Astrocyte of the spinal cord (primary cell): ENCODE measurements at regions not wholly inside any gene's neighbourhood (a gene's known extent, or its start where the extent isn't known, plus 50 kb on each side); places are given as distances from the start of the nearest gene placed in this dataset.

Experiments used
- DNase-seq: peaks from one replicate; pipeline ENCODE4 v3.0.0; 2011; ENCODE audit warnings: low read depth, low spot score
- H3K4me3 ChIP-seq: 2 replicates; pipeline ENCODE4 v1.5.1; 2011; ENCODE audit warnings: low read depth, mild to moderate bottlenecking, low read length, moderate library complexity
- CTCF ChIP-seq: IDR thresholded peaks from 2 replicates; pipeline ENCODE4 v1.5.1; 2012; ENCODE audit warnings: low read depth, mild to moderate bottlenecking, low read length, inconsistent platforms
- in situ Hi-C: cut with HindIII; loops from 2 replicates; pipeline ENCODE4 v1.10.0; 2017; ENCODE audit warnings: low sequenced_read_pairs

DNA sequence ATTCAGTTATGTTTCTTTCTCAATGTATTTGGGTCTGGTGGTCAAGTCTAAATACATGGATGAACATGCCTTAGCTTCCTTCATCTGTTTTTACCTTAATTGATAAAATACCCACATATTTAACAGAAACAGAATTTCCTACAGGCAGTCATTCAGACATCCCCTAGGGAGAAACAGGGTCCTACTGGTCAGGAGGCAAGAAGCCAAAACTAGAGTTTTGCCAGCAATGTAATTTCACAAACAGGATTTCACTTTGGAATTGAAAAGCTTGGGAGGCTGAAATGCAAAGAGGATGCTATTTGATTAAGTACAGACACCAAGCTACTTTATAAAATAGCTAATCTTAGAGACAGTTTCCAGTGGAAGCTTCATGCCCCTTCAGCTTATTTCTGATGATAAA is 224.2 kb downstream of the SIPA1L2 start:
- in situ Hi-C loops = no loop called here
- H3K4me3 ChIP-seq = no peak overlapping the region
- no peak for TF ChIP-seq CTCF
- DNase-seq = no peak

GRCh38 chr1:232404981-232405731 is 224.8 kb downstream of the SIPA1L2 start:
- no peak for TF ChIP-seq CTCF
- no peak for DNase-seq
- H3K4me3 ChIP-seq = no peak overlapping the region
- in situ Hi-C loops = no loop called here

DNA sequence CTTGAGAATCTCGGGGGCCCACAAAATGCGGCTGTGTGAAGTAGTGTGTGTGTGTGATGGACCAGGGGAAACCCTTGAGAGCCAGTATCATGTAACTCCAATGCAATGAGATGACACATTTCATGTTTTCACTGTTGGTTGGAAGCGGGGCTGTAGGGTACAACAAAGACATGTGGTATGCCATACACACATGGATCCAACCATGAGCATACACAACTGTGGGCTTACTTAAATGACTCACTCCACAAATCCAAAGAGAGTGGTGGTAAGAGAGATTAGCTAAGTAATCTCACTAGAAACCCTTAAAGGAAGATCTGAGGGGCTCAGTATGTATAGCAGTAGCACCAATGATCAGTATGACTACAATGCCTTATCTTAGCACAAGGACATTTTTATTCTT is 225.7 kb downstream of the SIPA1L2 start:
- no peak overlapping the region for H3K4me3 ChIP-seq
- DNase-seq = no peak
- in situ Hi-C loops = no loop called here
- TF ChIP-seq CTCF = no peak

GRCh38 chr1:232403017-232403714 is 226.8 kb downstream of the SIPA1L2 start:
- DNase-seq = no peak
- TF ChIP-seq CTCF = no peak
- in situ Hi-C loops = no loop called here
- H3K4me3 ChIP-seq = no peak overlapping the region

- no peak overlapping the region for H3K4me3 ChIP-seq
- no peak for DNase-seq
- in situ Hi-C loops = no loop called here
- no peak for TF ChIP-seq CTCF
Measured at GRCh38 chr1:232398823-232399222, 231.1 kb downstream of the SIPA1L2 start.

DNA sequence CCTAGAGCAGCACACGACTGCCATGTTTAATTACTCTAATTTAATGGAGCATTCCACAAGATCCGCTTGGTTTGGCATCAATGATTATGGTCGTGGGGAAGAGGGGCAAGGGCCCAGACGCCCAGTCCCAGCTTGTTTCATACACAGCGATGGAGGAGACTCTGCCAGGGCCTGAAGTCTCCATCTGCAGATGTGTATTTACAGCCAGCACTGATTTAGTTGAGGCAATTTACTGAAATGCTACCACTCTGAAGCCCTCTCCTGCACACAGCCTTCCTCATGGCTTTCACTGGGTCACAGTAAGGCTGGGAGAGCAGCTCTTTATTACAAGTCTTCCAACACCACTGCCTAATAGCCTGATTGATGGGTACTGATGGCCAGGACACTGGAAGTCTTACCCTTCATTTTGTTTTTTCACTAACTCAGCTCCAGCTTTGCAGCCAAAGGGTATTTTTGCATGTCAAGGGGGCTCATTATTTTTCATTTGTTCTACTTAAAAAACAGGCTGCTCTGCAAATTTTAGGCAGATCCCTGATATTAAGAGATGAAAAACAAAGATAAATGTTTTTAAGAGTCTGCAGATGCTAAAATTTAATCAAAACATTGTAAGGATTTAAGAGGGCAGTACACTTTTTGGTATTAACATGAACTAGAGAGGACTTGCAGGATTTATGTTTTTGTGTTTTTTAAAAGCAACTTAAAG is 236.3 kb downstream of the SIPA1L2 start:
- H3K4me3 ChIP-seq = no peak overlapping the region

More for the DNA sequence above, 236.3 kb downstream of the SIPA1L2 start:
- in situ Hi-C loops = no loop called here
- no peak for TF ChIP-seq CTCF
- DNase-seq = no peak
